Ascending aorta (tissue), 2 donors: ENCODE measurements at regions not wholly inside any gene's neighbourhood (a gene's known extent, or its start where the extent isn't known, plus 50 kb on each side); places are given as distances from the start of the nearest gene placed in this dataset.

Source experiments
- DNase-seq, 2 donors: peaks; one replicate each; pipeline ENCODE4 v3.0.0-alpha.2; 2019; ENCODE audit warnings: low spot score in 2 of 2
- H3K27ac ChIP-seq, 2 donors: fragments of 200-600 bp; sonication (generic); one replicate each; pipeline ENCODE4 v1.5.1; 2016 to 2017; ENCODE audit warnings: mild to moderate bottlenecking in 1 of 2
- H3K27me3 ChIP-seq: fragments of 200-600 bp; sonication (generic); one replicate; pipeline ENCODE4 v1.5.1; 2017
- H3K36me3 ChIP-seq, 2 donors: fragments of 200-600 bp; sonication (generic); one replicate each; pipeline ENCODE4 v1.5.1; 2016
- H3K4me1 ChIP-seq, 2 donors: fragments of 200-600 bp; sonication (generic); one replicate each; pipeline ENCODE4 v1.5.1; 2016 to 2017; ENCODE audit warnings: mild to moderate bottlenecking in 1 of 2
- H3K4me3 ChIP-seq, 2 donors: fragments of 200-600 bp; sonication (generic); one replicate each; pipeline ENCODE4 v1.5.1; 2016 to 2017; ENCODE audit warnings: mild to moderate bottlenecking in 1 of 2
- H3K9me3 ChIP-seq, 2 donors: fragments of 200-600 bp; sonication (generic); one replicate each; pipeline ENCODE4 v1.5.1; 2016
- intact Hi-C: fragments of 100-400 bp; cut with DNase I; formaldehyde crosslinking; loops from one replicate; pipeline ENCODE4 v1.15.1; 2023
- TF ChIP-seq, protein P1 (sequence below), 3 experiments: fragments of 200-600 bp in 2 of 3; fragments of 450-650 bp in 1 of 3; sonication (generic) in 2 of 3; IDR thresholded peaks; one replicate each; pipeline ENCODE4 v1.5.1; 2016 to 2019; ENCODE audit warnings: antibody characterized with exemption in 3 of 3, mild to moderate bottlenecking in 1 of 3, moderate library complexity in 1 of 3

- no peaks in the 10 kb centered on the region for H3K4me1 ChIP-seq
- no peak overlapping the region for H3K4me3 ChIP-seq
- H3K36me3 ChIP-seq: no peaks in the 10 kb centered on the region
- DNase-seq: no peak
- no peaks in the 10 kb centered on the region for H3K9me3 ChIP-seq
- no peak overlapping the region for H3K27ac ChIP-seq
- no peaks in the 10 kb centered on the region for H3K27me3 ChIP-seq
- intact Hi-C loops: no loop called here
- TF ChIP-seq, protein P1, sequence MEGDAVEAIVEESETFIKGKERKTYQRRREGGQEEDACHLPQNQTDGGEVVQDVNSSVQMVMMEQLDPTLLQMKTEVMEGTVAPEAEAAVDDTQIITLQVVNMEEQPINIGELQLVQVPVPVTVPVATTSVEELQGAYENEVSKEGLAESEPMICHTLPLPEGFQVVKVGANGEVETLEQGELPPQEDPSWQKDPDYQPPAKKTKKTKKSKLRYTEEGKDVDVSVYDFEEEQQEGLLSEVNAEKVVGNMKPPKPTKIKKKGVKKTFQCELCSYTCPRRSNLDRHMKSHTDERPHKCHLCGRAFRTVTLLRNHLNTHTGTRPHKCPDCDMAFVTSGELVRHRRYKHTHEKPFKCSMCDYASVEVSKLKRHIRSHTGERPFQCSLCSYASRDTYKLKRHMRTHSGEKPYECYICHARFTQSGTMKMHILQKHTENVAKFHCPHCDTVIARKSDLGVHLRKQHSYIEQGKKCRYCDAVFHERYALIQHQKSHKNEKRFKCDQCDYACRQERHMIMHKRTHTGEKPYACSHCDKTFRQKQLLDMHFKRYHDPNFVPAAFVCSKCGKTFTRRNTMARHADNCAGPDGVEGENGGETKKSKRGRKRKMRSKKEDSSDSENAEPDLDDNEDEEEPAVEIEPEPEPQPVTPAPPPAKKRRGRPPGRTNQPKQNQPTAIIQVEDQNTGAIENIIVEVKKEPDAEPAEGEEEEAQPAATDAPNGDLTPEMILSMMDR (IDR thresholded peaks at IDR 0.05): no peak
These were observed 450.8 kb downstream of the MCTP2 start for GRCh38 chr15:94682171-94682570.

DNA sequence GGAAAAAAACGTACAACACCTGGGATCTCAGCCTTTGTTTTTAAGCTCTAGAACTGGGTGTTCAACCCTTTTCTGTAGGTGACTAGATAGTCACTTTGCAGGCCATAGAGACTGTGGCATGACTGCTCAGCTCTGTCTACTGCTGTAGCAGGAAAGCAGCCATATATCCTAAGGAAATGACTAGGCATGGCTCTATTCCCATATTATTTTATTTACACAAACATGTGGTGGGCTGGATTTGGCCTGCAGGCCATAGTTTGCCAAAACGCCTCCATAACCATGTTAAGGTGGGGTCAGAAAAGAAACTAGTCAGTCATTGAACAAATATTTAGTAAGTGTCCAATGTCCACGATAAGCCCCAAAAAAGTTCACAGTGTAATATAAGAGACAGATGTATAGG lies 452.5 kb downstream of the MCTP2 start:
- TF ChIP-seq, protein P1 (IDR thresholded peaks at IDR 0.05): no peak
- Histone ChIP-seq H3K4me3 (no peak overlapping the region), H3K9me3 (no peaks in the 10 kb centered on the region), H3K27ac (no peak overlapping the region), H3K4me1 (no peaks in the 10 kb centered on the region), H3K36me3 (no peaks in the 10 kb centered on the region), H3K27me3 (no peaks in the 10 kb centered on the region)
- DNase-seq: no peak
- intact Hi-C loops: no loop called here

GRCh38 chr15:94691169-94691568 lies 459.8 kb downstream of the MCTP2 start:
- intact Hi-C loops: no loop called here
- Histone ChIP-seq H3K27me3 (no peaks in the 10 kb centered on the region), H3K9me3 (no peaks in the 10 kb centered on the region), H3K4me3 (no peak overlapping the region), H3K36me3 (no peaks in the 10 kb centered on the region), H3K4me1 (no peaks in the 10 kb centered on the region), H3K27ac (no peak overlapping the region)
- DNase-seq: no peak
- TF ChIP-seq, protein P1 (IDR thresholded peaks at IDR 0.05): no peak

DNA sequence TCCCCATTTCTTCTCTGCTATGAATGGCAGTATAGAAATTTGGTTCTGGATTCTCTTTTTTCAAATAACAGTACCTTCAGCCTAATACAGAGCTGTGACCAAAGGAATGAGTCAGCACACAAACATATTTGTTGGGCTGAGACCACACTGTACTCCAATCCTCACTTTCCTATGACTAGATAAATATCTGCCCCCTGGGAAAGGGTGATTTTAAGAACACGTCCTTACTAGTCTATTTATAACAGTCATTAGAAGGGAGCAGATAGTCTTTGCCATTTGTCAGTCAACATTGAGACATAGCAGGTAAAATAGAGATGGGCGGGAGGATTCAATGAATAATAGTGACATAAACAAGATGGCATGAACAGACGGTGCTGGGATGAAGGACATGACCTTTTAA lies 461.3 kb downstream of the MCTP2 start:
- H3K4me3 ChIP-seq: no peak overlapping the region
- H3K27me3 ChIP-seq: no peaks in the 10 kb centered on the region
- intact Hi-C loops: no loop called here
- H3K27ac ChIP-seq: no peak overlapping the region
- TF ChIP-seq, protein P1 (IDR thresholded peaks at IDR 0.05): no peak
- H3K36me3 ChIP-seq: no peaks in the 10 kb centered on the region
- H3K9me3 ChIP-seq: no peaks in the 10 kb centered on the region
- no peak for DNase-seq
- no peaks in the 10 kb centered on the region for H3K4me1 ChIP-seq

DNA sequence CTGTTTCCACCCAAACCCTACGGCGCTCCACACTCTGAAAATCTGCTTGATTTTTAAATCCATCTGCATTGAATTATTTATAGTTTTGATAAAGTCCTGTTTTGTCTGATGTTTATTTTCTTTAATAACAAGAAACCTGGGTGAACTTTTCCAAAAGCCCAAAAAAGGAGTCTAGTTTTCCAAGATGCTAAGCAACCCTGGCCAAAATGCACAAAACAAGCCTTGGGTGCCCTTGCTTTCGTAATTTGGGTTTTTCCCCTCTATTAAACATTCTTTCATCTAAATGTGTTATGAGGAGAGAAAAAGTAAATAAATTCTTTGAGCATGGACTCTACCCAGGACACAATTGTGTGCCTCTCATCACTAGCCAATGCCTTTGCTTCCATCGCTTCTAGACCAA lies 468.9 kb downstream of the MCTP2 start:
- H3K9me3 ChIP-seq: no peaks in the 10 kb centered on the region
- peaks cover 4 to 12% of the 10 kb centered on the region in 2 donors for H3K4me1 ChIP-seq
- intact Hi-C loops: no loop called here
- DNase-seq: no peak
- peak overlapping the region in 1 of 2 donors; percentile 5 for H3K27ac ChIP-seq
- no peaks in the 10 kb centered on the region for H3K36me3 ChIP-seq
- TF ChIP-seq, protein P1 (IDR thresholded peaks at IDR 0.05): no peak
- peak overlapping the region in 1 of 2 donors; percentile 22 for H3K4me3 ChIP-seq
- H3K27me3 ChIP-seq: no peaks in the 10 kb centered on the region
